GM19438 (cell line): ENCODE measurements at regions not wholly inside any gene's neighbourhood (a gene's known extent, or its start where the extent isn't known, plus 50 kb on each side); places are given as distances from the start of the nearest gene placed in this dataset.

ENCODE experiments used
- ATAC-seq: cut with Tn5 transposase; IDR thresholded peaks from one replicate; pipeline ENCODE4 v1.9.1; 2021; ENCODE audit warnings: low read depth; ENCODE audit not compliant: unreplicated experiment

DNA sequence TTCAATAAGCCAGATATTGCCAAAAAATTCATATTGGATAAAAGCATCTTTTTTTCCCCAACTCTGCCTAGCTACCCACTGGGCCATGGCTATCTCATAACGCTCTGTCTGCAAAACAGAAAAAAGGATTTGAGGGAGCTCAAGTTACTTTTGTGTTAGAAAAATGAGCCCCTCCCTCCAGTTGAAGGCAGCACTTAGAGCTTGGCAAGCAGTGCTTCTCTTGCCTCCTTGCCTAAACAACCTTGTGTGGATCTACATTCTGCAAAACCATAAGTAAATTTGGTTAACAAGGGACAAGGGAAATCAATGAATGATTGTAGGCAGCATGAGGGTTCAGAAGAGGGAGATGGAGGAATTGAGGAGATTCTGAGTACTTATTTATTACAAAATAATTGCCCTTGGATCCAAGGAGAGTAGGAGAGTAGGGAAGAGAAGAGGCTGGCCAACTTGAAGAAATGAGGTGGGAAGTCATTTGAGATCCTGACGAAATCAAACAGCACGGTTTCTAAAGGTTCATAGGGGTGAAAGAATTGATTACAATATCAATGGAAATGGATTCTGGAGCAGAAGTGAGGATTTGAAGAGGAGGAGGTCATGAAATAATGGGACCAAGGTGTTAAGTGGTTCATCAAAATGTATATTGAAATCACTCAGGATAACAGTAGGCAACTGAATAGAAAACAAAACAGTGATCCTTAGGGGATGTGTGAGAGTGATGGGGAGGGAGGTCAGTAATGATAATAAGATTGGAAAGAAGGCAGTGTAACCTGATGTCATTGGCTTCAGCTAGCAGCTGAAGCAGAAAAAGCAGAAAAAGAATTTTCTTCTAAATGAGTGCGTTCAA lies 434.8 kb upstream of the IGFBP7 start:
- ATAC-seq, result no peak

DNA sequence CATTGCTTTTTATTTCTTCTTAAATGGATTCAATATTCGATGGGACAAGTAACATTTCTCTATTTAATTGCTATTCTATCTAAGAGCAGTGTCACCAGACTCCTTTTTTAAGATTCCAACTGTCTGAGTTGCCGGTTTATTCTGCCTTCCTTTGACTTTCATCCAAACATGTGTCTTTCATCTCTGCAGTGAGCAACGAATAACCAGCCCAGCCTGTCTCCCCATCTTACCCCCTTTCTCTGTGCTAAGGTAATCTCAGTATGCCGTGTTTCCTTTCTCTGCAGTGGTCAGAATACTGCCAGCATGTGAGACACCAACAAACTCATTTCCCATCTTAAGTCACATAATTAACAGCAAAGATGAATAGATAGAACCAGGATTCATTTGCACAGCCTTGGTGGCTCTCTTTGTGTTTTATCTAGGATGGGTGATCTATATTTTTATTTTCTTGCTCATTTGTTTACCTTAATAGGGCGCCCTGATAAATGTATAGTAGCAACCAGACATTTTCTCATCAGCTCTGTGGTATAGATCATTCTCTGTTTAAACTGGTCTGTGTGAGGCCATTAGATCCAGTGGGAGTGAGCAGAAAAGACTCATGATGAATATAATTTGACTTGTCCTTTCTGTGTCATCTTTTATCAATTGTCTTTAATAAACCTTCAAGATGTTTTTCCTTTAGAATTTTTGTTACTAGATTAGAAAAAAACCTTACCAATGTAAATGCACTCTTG lies 394.8 kb upstream of the IGFBP7 start:
- no peak for ATAC-seq

DNA sequence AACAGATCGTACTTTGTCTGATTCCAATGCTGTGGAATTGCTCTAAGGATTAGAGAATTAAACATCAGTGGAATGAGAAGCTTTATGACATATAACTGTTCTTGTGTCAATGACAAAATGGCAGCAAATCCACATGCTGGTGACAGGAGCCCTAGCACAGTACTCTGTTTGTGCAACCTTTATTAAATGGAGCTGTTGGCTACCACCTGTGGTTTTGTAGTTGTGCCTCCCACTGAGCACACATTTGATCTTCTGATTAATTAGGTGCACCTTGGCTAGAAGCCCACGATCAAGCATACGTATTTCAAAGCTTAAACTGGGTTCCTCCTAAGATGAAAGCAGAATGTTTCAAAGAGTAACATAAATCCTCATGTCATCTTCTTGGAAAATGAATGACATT lies 394.0 kb upstream of the IGFBP7 start:
- no peak for ATAC-seq

DNA sequence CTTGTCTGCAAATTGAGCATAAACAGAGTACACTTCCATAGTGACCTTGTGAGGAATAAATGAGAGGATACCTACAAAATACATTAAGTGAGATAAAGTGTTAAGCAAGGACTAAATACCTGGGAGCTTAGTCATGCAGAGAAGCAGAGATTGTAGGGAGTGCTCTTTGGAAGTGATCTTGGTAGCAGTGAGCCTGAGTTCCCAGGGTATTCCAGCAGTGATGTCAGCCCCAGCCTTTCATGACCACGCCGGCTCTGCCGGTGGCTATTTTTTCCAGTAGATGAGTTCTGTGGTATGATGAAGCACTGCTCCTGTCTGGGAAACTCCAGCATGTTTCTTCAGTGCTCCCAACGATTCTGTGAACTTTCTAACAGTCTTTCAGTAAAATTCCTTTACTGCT lies 391.5 kb upstream of the IGFBP7 start:
- ATAC-seq, result no peak

DNA sequence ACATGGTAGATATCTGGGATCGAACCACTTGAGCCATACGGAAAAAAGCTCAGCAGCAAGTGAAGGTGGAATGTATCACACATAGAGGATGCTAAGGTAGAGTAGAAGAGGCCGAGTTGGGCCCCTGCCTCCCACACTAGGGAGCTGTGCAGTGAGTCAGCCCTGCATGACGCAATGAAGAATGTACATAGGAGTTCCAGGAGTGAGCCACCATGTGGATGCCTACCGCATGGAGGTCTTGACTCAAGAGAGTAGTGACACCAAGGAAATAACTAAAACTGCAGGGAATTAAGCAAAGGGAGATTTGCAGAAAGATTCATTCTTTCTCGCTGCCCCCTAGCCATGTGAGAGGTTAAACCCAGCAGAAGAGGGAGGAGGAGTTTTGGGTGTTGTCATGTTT lies 389.6 kb upstream of the IGFBP7 start:
- ATAC-seq, result no peak

DNA sequence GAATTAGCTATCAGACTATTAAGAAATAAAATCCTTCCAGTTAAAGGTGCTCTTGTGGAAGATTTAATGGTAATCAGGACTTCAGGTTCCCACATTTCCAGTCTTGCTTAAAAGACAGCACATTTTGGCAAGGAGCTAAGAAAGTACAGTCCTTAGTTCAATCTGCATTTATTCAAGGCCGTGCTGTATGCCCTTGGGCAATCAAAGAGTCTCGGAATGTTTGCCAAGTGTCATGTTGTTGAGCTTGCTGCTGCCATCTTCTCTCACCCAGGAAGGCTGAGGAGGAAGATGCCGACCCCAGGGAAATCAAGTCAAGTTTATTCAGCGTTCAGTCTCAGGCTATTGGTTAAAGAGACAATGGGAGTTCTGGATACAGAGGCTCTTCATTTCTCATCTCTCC lies 388.1 kb upstream of the IGFBP7 start:
- no peak for ATAC-seq

DNA sequence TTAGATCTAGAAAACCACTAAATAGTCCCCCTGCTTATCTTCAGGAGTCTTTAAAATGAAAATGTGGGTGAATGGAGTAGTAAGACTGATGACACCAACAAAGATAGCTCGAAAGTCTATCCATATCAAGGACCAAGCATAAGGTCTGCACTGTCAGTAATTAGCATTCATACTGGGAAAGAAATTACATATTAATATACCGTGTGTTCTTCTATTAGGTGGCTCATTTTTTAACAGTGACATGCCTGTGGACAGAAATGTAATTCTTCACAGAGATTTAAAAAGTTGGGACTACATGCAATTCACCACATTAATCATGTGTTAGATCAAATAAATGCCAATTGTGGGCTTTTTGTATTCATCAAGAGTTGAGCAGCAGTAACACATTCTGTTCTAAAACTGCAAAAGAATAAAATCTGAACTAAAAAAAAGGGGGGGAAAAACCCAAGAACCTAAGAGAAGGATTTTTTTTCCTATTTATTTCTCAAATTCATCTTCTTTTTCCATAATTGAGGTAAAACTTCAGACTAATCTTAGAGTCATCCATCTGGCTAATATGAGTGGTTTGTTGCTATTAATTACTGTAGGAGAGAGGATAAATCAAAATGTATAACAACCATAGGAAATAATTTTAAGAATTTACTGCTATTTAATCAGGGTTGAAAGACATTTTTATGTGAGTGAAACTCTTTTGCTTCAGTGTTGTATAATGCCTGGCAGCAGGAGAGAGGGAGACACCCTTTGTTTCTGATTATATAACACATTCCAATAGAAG lies 386.7 kb upstream of the IGFBP7 start:
- ATAC-seq, result no peak

DNA sequence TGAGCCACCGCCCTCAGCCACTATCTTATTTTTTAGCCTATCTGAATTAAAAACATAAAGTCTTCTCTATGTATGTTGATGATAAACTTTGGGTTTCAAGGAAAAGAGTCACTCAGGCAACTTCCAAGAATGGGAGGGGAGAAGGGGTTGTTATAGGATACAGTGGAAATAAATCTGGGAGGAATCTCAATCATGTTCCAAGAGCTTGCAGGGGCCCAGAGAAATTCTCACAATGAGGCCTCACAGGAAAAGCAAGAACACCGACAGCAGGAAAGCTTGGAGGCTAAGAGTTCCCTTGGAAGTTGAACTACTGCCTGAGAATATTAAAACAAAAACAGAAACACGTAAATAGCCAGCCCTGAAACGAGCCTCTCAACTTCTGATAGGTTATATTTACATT lies 384.6 kb upstream of the IGFBP7 start:
- no peak for ATAC-seq

DNA sequence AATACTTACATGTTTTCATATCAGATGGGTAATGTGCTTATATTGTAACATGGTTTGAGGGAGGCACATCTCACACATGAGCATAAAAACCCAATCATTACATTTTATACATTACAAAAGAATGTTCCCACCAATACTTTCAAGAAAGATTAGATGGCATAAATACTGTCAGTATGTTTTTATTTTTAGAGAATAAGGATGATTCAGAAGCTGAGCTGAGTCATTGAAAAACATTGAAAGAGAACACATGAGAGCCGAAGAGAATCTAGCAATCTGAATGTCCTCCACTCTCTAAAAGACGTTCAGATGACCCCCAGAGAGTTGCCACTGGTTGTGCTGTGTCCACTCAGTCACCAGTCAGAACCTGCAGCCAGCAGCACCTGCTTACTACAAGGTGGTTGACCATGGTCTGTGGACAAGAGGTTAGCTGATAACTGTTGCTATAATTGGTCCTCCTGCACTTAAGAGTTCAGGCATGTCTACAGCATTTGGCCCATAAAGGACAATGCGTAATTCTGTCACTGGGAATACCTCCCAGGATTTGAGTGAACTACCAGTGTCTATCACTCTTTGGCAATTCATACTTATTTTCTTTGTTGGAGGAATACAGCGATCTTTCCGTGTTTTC lies 382.2 kb upstream of the IGFBP7 start:
- no peak for ATAC-seq

DNA sequence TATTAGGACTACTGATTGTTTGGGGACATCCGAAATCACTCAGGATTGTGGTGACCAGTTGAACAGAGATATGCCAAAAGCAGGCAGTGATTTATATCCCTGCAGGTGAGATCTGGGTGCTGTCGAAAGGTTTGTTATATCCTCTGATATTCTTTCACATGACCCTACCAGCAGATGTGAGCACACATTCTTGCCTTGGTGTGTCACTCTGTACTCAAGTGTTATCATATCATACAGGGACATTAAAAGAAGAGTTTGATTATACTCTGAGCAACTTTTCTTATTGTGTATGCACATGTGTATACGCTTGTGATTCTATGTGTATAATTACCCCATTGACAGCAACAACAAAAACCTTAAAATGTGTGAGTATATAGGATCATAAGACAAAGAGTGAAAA lies 381.2 kb upstream of the IGFBP7 start:
- ATAC-seq, result no peak

DNA sequence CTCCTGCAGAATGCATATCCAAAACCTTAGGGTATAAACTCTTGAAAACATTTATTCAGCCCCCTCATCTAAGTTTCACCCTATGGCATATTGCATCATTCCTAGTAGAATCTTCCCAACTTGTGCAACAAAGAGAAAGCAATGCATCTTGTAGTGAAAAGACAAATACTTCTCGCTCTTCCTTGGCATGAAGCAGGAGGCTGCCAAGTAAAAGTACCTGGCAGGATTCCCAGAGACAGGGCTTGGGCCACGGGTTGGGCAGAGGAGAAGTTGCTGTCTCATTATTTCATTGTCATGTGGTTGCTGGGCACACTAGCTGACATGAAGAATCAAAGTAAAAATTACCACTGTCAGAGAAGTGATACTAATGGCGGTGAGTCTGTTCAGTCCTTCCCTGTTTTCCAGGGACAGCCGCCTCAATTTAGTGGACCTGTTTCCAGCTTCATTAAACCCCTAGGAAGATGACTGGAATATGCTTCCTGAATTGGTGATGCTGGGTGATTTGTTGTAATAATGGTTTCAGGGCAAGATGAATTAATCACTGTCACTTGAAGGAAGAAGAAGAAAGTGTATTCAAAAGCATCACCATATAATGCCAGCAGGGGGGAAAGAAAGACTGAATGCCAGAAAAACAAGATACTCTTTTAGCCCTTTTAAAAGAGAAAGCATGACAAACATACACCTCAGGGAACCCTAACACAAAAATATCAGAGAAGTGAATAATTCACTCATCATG lies 380.5 kb upstream of the IGFBP7 start:
- no peak for ATAC-seq

DNA sequence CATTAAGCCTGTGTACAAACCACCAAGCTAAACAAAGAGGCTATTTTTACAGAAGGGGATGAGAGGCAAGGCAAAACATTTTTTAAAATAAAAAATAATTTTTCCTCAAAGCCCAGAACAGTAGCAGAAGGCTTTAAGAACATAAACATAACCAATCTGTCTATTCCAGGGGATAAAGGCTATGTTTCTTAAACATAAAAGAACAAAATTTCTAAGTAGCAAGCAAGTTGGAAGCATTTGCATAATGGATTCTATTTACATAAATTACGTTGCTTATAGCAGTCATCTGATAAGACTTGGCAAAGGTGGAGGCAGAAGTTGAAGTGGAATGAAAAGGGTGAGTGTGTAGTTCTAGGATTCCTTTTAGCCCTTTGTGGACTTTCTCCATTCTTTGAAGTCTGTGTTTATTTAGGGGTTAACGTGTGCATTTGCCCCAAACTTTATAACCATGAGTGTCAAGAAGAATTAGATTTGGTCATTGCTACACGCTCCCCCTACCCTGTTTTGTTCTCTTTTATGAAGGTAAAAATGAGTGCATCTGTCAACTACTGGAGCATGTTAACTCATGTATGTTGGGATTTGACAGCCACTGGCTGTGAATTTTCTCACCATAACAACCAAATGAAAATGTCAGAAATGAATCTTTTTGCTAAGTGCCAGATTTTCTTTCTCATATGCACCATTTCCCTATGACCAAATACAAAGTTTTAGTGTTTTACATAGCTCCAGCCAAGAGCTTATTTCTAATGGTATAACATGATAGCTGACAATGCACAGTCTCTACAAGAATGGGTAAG lies 378.4 kb upstream of the IGFBP7 start:
- ATAC-seq, result no peak

DNA sequence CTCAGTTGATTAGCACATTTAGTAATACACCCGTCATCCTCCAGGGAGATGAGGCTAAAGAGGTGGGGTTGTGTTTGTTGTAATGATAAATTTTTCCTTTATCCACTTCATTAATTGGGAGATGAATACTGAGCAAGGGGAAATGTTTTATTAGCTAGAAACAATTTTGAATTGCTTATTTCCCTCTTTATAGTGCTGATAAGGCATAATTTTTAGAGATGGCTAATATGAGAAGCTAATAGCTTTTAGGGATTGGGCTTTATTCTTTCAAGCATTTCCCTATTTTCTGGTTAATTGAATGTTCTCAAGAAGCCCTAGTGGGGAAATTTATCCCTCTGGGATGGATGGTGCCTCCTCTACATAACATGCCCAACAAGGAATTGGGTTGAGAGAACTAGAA lies 365.2 kb upstream of the IGFBP7 start:
- ATAC-seq, result no peak

DNA sequence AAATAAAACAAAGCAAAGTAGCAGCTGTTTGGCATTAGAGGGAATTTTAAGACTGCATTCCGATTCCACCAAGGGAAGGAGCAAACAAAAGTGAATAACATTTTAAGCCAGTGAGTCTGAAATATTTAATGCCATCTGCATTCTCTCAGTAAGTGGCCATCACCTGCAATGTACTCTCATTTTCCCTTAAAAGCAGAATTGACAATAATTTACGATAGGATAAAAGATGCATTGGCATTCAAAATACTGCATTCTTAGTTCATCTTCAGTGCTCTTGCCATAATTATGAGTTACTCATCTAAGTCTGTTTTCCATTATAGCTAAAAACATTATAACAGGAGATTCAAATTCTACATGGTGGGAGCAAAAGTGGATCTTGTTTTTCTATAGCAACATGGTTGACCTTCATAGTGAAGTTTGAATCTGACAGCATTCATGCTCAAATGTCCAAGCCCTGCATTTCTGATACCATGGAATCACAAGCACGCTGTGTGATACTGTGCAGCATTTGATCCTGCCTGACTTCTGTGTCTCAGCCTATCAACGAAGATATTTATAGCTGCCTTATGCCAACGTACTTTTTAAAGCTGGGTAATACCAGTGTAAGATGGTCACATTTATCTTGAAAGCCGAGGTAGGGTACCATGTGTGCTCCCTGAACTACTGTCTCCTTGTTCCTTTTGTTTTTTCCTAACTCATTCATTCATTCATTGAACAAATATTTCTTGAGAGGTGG lies 355.3 kb upstream of the IGFBP7 start:
- no peak for ATAC-seq

DNA sequence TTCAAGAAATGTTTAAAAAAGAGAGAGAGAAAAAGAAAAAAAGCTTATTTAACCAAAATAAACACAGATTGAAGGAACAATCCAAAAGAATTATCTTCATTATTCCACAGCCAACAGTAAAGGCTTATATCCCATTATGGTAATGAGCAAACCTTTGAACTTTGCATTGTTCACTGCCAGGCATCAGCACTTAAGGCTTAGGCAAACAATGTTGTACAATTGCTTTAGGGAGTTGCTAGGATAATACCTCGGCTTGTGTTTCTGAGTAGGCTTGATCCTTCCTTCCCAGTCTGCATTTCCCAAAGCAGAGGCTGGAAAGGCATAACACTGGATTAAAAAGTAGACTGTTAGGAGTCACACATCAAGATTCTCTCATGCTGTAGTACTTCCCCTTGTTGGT lies 352.7 kb upstream of the IGFBP7 start:
- no peak for ATAC-seq

DNA sequence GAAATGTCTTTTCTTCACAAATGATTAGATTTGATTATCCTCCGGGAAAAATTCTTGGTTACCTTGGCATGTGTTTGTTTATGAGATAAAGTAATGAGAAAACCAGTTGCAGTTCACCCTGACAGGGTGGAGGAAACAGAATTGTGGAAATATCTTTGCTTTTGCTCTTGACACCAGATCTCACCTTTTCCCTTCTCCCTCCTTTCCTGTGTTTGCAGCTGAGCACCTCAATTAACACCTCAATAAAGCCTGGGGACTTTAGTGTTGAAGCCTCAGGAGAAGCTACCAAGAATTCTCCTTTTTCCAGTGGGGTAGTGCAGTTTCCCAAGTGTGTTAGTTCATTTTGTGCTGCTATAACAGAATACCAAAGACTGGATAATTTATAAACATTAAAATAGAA lies 350.8 kb upstream of the IGFBP7 start:
- ATAC-seq, result no peak

DNA sequence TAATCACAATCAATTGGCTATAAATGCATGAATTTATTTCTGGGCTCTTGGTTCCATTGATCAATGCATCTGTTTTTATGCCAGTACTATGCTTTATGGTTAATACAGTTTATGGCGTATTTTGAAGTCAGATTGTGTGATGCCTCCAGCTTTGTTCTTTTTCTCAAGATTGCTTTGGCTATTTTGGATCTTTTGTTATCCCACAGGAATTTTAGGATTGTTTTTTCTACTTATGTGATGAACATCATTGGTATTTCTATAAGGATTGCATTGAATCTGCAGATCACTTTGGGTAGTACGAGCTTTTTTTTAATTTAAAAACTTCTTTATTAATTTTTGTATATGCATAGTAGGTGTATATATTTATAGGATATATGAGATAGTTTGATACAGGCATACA lies 338.7 kb upstream of the IGFBP7 start:
- no peak for ATAC-seq

DNA sequence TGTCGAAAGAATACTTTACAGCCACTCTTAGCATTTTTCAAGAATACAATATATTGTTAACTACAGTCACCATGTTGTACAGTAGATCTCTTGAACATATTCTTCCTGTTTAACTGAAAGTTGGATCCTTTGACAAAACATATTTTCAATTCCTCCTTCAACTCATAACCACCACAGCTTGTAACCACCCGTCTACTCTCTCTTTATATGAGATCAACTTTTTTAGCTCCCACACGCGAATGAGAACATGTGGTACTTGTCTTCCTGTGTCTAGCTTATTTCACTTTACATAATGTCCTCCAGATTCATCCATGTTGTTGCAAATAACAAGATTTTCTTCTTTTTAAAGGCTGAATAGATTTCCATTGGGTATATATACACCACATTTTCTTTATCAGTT lies 338.3 kb upstream of the IGFBP7 start:
- no peak for ATAC-seq

DNA sequence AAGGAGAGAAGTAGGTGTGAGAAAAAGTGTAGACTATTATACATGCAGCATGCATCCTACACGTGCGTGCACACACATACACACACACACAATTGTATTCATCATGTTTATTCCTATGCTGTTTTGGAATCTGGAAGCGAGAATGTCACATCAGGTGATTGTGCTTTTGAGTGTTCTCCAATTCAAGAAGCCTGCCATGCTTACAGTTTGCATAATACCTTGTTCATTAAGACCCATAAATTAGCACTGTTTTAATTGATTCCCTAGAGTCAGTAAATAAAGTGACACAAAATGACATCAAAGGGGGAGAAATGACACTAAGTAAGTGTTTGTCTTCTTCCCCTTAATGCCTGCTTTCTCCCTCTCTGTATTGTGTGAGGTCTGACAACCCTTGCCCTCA lies 336.1 kb upstream of the IGFBP7 start:
- no peak for ATAC-seq
